ENCODE measurements at regions not wholly inside any gene's neighbourhood (a gene's known extent, or its start where the extent isn't known, plus 50 kb on each side); places are given as distances from the start of the nearest gene placed in this dataset.

DNA sequence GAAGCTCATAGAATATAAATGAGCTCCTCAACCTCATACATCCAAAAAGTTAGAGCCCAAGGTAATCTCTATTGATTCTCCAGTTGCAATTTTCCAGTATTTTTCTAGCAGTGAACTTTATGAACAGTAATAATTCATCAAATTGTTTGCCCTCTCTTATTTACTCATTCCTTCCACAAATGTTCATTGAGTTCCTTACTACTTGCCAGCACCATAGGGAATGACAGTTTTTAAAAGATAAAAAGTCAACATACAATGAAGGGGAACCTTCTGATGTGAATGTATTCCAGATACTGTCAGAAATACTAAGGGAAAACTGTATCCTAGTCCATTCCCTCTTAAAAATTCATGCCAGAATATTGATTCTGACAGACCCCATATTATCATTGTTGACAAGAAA lies 277.0 kb upstream of the C1orf87 start:
- TF ChIP-seq, protein P1, sequence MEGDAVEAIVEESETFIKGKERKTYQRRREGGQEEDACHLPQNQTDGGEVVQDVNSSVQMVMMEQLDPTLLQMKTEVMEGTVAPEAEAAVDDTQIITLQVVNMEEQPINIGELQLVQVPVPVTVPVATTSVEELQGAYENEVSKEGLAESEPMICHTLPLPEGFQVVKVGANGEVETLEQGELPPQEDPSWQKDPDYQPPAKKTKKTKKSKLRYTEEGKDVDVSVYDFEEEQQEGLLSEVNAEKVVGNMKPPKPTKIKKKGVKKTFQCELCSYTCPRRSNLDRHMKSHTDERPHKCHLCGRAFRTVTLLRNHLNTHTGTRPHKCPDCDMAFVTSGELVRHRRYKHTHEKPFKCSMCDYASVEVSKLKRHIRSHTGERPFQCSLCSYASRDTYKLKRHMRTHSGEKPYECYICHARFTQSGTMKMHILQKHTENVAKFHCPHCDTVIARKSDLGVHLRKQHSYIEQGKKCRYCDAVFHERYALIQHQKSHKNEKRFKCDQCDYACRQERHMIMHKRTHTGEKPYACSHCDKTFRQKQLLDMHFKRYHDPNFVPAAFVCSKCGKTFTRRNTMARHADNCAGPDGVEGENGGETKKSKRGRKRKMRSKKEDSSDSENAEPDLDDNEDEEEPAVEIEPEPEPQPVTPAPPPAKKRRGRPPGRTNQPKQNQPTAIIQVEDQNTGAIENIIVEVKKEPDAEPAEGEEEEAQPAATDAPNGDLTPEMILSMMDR (conservative IDR thresholded peaks at IDR 0.05; ENCODE audit: low read depth, low read length): no peak
- TF ChIP-seq EZH2 (IDR thresholded peaks at IDR 0.05; ENCODE audit: borderline replicate concordance, low read depth, low read length, poor library complexity, severe bottlenecking): no peak

All from A673 (cell line).